Hepatocyte (in vitro differentiated cells): ENCODE measurements at regions not wholly inside any gene's neighbourhood (a gene's known extent, or its start where the extent isn't known, plus 50 kb on each side); places are given as distances from the start of the nearest gene placed in this dataset.

Experiments
- DNase-seq: peaks from one replicate; pipeline ENCODE4 v3.0.0-alpha.2; 2016; ENCODE audit warnings: low spot score
- H2AFZ ChIP-seq: fragments of 200-600 bp; sonication (generic); 2 replicates; pipeline ENCODE4 v1.6.0; 2016; ENCODE audit warnings: antibody characterized with exemption, mild to moderate bottlenecking
- H3K27ac ChIP-seq: fragments of 200-600 bp; sonication (generic); 2 replicates; pipeline ENCODE4 v1.5.1; 2016; ENCODE audit warnings: mild to moderate bottlenecking
- H3K27me3 ChIP-seq: fragments of 200-600 bp; sonication (generic); 2 replicates; pipeline ENCODE4 v1.6.1; 2016
- H3K36me3 ChIP-seq: fragments of 200-600 bp; sonication (generic); replicated peaks from 2 replicates; pipeline ENCODE4 v1.5.1; 2016; ENCODE audit warnings: low read depth; ENCODE audit not compliant: insufficient read depth
- H3K4me1 ChIP-seq: fragments of 200-600 bp; sonication (generic); 2 replicates; pipeline ENCODE4 v1.5.1; 2016; ENCODE audit warnings: mild to moderate bottlenecking, moderate library complexity; ENCODE audit not compliant: insufficient read depth
- H3K4me2 ChIP-seq: fragments of 200-600 bp; sonication (generic); 2 replicates; pipeline ENCODE4 v1.6.0; 2016
- H3K4me3 ChIP-seq: fragments of 200-600 bp; sonication (generic); 2 replicates; pipeline ENCODE4 v1.5.1; 2016; ENCODE audit warnings: mild to moderate bottlenecking
- H3K79me2 ChIP-seq: fragments of 200-600 bp; sonication (generic); 2 replicates; pipeline ENCODE4 v1.6.0; 2017; ENCODE audit warnings: mild to moderate bottlenecking
- H3K9me2 ChIP-seq: fragments of 200-600 bp; sonication (generic); replicated peaks from 2 replicates; pipeline ENCODE4 v1.6.0; 2017; ENCODE audit warnings: mild to moderate bottlenecking; ENCODE audit not compliant: insufficient read depth
- H3K9me3 ChIP-seq: fragments of 200-600 bp; sonication (generic); 2 replicates; pipeline ENCODE4 v1.5.1; 2016; ENCODE audit warnings: low read depth, mild to moderate bottlenecking
- H4K20me1 ChIP-seq: fragments of 200-600 bp; sonication (generic); 2 replicates; pipeline ENCODE4 v1.6.0; 2016; ENCODE audit warnings: mild to moderate bottlenecking; ENCODE audit not compliant: insufficient read depth, poor library complexity, severe bottlenecking
- CTCF ChIP-seq: fragments of 200-600 bp; sonication (generic); IDR thresholded peaks from 2 replicates; pipeline ENCODE4 v1.5.1; 2016; ENCODE audit warnings: antibody characterized with exemption, mild to moderate bottlenecking; ENCODE audit not compliant: poor library complexity
- EZH2 ChIP-seq: fragments of 200-600 bp; sonication (generic); IDR thresholded peaks from 2 replicates; pipeline ENCODE4 v1.6.1; 2016; ENCODE audit warnings: antibody characterized with exemption, mild to moderate bottlenecking, borderline replicate concordance
- EZH2phosphoT487 ChIP-seq: fragments of 200-600 bp; sonication (generic); IDR thresholded peaks from one replicate; pipeline ENCODE4 v1.6.1; 2018; ENCODE audit warnings: antibody characterized with exemption, mild to moderate bottlenecking, low read depth, moderate library complexity; ENCODE audit not compliant: unreplicated experiment, severe bottlenecking
- WGBS: methylation state at CpG from one replicate; pipeline ENCODE4 v1.1.6; 2016; ENCODE audit warnings: low lambda C conversion rate; ENCODE audit errors: missing lambda C conversion rate; 5-methylcytosine and 5-hydroxymethylcytosine counted together

GRCh38 chr3:70820397-70820796 is 508.0 kb upstream of the MDFIC2 start:
- TF ChIP-seq EZH2 (no peak), CTCF (no peak), EZH2phosphoT487 (no peak)
- H3K36me3 ChIP-seq: no peaks in the 10 kb centered on the region
- H3K27me3 ChIP-seq: no peaks in the 10 kb centered on the region
- no peak for DNase-seq
- H3K79me2 ChIP-seq: no peaks in the 10 kb centered on the region
- no peak overlapping the region for H3K4me2 ChIP-seq
- no peak overlapping the region for H3K4me3 ChIP-seq
- no peaks in the 10 kb centered on the region for H3K4me1 ChIP-seq
- no peaks in the 10 kb centered on the region for H4K20me1 ChIP-seq
- no peaks in the 10 kb centered on the region for H3K9me2 ChIP-seq
- H3K9me3 ChIP-seq: no peaks in the 10 kb centered on the region
- WGBS: 100% methylated on average over 1 of the region's 1 CpG
- no peak overlapping the region for H2AFZ ChIP-seq
- no peak overlapping the region for H3K27ac ChIP-seq

GRCh38 chr3:70818145-70818544 is 505.7 kb upstream of the MDFIC2 start:
- TF ChIP-seq EZH2phosphoT487: no peak
- TF ChIP-seq CTCF: no peak
- TF ChIP-seq EZH2: no peak
- no peak overlapping the region for H2AFZ ChIP-seq
- DNase-seq: no peak
- no peak overlapping the region for H3K27ac ChIP-seq
- no peak overlapping the region for H3K4me3 ChIP-seq
- H3K9me2 ChIP-seq: no peaks in the 10 kb centered on the region
- WGBS: 94% methylated on average over 2 of the region's 2 CpGs
- no peaks in the 10 kb centered on the region for H3K79me2 ChIP-seq
- H3K4me2 ChIP-seq: no peak overlapping the region
- no peaks in the 10 kb centered on the region for H3K27me3 ChIP-seq
- no peaks in the 10 kb centered on the region for H3K9me3 ChIP-seq
- no peaks in the 10 kb centered on the region for H3K36me3 ChIP-seq
- no peaks in the 10 kb centered on the region for H4K20me1 ChIP-seq
- no peaks in the 10 kb centered on the region for H3K4me1 ChIP-seq

- WGBS: 86% methylated on average over 3 of the region's 3 CpGs
Measured at GRCh38 chr3:70816346-70816745, 503.9 kb upstream of the MDFIC2 start.

More at GRCh38 chr3:70816346-70816745, 503.9 kb upstream of the MDFIC2 start:
- DNase-seq: peak; percentile 16
- TF ChIP-seq CTCF: no peak
- no peak for TF ChIP-seq EZH2
- TF ChIP-seq EZH2phosphoT487: no peak
- H3K4me1 ChIP-seq: no peaks in the 10 kb centered on the region
- H4K20me1 ChIP-seq: no peaks in the 10 kb centered on the region
- no peaks in the 10 kb centered on the region for H3K36me3 ChIP-seq
- no peak overlapping the region for H3K27ac ChIP-seq
- no peaks in the 10 kb centered on the region for H3K9me3 ChIP-seq
- H3K79me2 ChIP-seq: no peaks in the 10 kb centered on the region
- no peaks in the 10 kb centered on the region for H3K9me2 ChIP-seq
- H3K27me3 ChIP-seq: no peaks in the 10 kb centered on the region
- no peak overlapping the region for H3K4me2 ChIP-seq
- no peak overlapping the region for H3K4me3 ChIP-seq
- no peak overlapping the region for H2AFZ ChIP-seq
